H1 (cell line): ENCODE measurements at regions not wholly inside any gene's neighbourhood (a gene's known extent, or its start where the extent isn't known, plus 50 kb on each side); places are given as distances from the start of the nearest gene placed in this dataset.

ENCODE experiments used
- CTCF ChIA-PET: fragments of 300-600 bp; sonication (Branson Sonifier 250); formaldehyde crosslinking; loops from one replicate; lab custom pipeline; 2021; ENCODE audit not compliant: partially characterized antibody; lab: Charles Lee
- POLR2A ChIA-PET: fragments of 300-600 bp; sonication (Branson Sonifier 250); formaldehyde crosslinking; loops from one replicate; lab custom pipeline; 2021; ENCODE audit warnings: inconsistent platforms; ENCODE audit not compliant: partially characterized antibody; lab: Charles Lee
- DNase-seq, 2 experiments: peaks; one replicate each; pipeline versions ENCODE4 v3.0.0 to v3.0.0-alpha.2; 2010 to 2022; ENCODE audit warnings: low spot score in 2 of 2, low read depth in 1 of 2, mixed read lengths in 1 of 2
- FAIRE-seq: peaks from 2 replicates; lab custom pipeline; 2011; peaks lifted over from hg19 to GRCh38; lab: Jason Lieb, UNC
- H2AFZ ChIP-seq: 2 replicates; pipeline ENCODE4 v1.8.1; 2012; ENCODE audit warnings: low read length, inconsistent platforms
- H2AK5ac ChIP-seq: 2 replicates; pipeline ENCODE4 v1.6.1; 2013; ENCODE audit warnings: low read depth, low read length
- H2BK120ac ChIP-seq: replicated peaks from 2 replicates; pipeline ENCODE3; 2013; ENCODE audit warnings: low read depth, low read length, inconsistent platforms
- H2BK12ac ChIP-seq: 2 replicates; pipeline ENCODE4 v1.6.1; 2013; ENCODE audit warnings: low read depth, low read length
- H2BK15ac ChIP-seq: 2 replicates; pipeline ENCODE4 v1.6.1; 2013; ENCODE audit warnings: low read length
- H2BK20ac ChIP-seq: 2 replicates; pipeline ENCODE4 v1.6.1; 2013; ENCODE audit warnings: low read length
- H2BK5ac ChIP-seq: 2 replicates; pipeline ENCODE4 v1.6.1; 2013; ENCODE audit warnings: low read depth, low read length
- H3K14ac ChIP-seq: 2 replicates; pipeline ENCODE4 v1.6.1; 2013; ENCODE audit warnings: inconsistent platforms; ENCODE audit not compliant: insufficient read length
- H3K18ac ChIP-seq: 2 replicates; pipeline ENCODE4 v1.6.1; 2013; ENCODE audit warnings: low read length; ENCODE audit errors: extremely low read depth
- H3K23ac ChIP-seq: 2 replicates; pipeline ENCODE4 v1.6.1; 2013; ENCODE audit warnings: inconsistent platforms; ENCODE audit not compliant: insufficient read length
- H3K23me2 ChIP-seq: 2 replicates; pipeline ENCODE4 v1.6.1; 2013; ENCODE audit warnings: low read depth, low read length
- H3K27ac ChIP-seq: 2 replicates; pipeline ENCODE4 v1.6.1; 2011; ENCODE audit warnings: low read depth, low read length, inconsistent platforms
- H3K27me3 ChIP-seq, 4 experiments: replicated peaks in 1 of 4; 1 replicate in 1 of 4; 2 replicates in 3 of 4; pipeline versions ENCODE4 v1.6.1 to v1.8.1; 2011 to 2013; ENCODE audit warnings: low read length in 3 of 4, mild to moderate bottlenecking in 3 of 4, inconsistent platforms in 2 of 4, mixed read lengths in 2 of 4, moderate library complexity in 1 of 4; ENCODE audit not compliant: control insufficient read depth in 3 of 4, insufficient read depth in 3 of 4; ENCODE audit errors: extremely low read depth in 1 of 4
- H3K36me3 ChIP-seq, 4 experiments: 2 replicates each; pipeline versions ENCODE4 v1.6.1 to v1.8.1; 2011 to 2013; ENCODE audit warnings: mild to moderate bottlenecking in 4 of 4, low read length in 3 of 4, moderate library complexity in 2 of 4, control low read depth in 1 of 4, inconsistent platforms in 1 of 4; ENCODE audit not compliant: insufficient read depth in 4 of 4, control insufficient read depth in 2 of 4
- H3K4ac ChIP-seq: replicated peaks from 2 replicates; pipeline ENCODE3; 2013; ENCODE audit warnings: low read length, low read depth, mixed read lengths, inconsistent platforms; ENCODE audit not compliant: insufficient read length
- H3K4me1 ChIP-seq, 4 experiments: replicated peaks in 1 of 4; 1 replicate in 1 of 4; 2 replicates in 3 of 4; pipeline versions ENCODE4 v1.6.1 to v1.8.1; 2011 to 2013; ENCODE audit warnings: low read length in 3 of 4, inconsistent platforms in 2 of 4, mixed read lengths in 1 of 4; ENCODE audit not compliant: insufficient read depth in 4 of 4, control insufficient read depth in 3 of 4
- H3K4me2 ChIP-seq, 2 experiments: 2 replicates each; pipeline versions ENCODE4 v1.6.1 to v1.8.1; 2011 to 2013; ENCODE audit warnings: low read depth in 2 of 2, low read length in 2 of 2, control low read depth in 1 of 2, inconsistent platforms in 1 of 2, mild to moderate bottlenecking in 1 of 2; ENCODE audit not compliant: insufficient read depth in 1 of 2
- H3K4me3 ChIP-seq, 4 experiments: fragments of 200-600, 300-600 bp in 1 of 4; sonication (generic), shearing (Covaris generic), sonication (Bioruptor Twin) in 1 of 4; 2 replicates each; pipeline versions ENCODE4 v1.5.1 to v1.8.1; 2011 to 2016; ENCODE audit warnings: low read length in 4 of 4, low read depth in 3 of 4, control low read depth in 2 of 4, inconsistent platforms in 2 of 4, mild to moderate bottlenecking in 2 of 4, mixed read lengths in 1 of 4, moderate library complexity in 1 of 4; ENCODE audit not compliant: insufficient read depth in 2 of 4; ENCODE audit errors: extremely low read depth in 1 of 4
- H3K56ac ChIP-seq: replicated peaks from 2 replicates; pipeline ENCODE3; 2013; ENCODE audit warnings: low read depth, mild to moderate bottlenecking, mixed read lengths, low read length, inconsistent platforms; ENCODE audit not compliant: insufficient read length
- H3K79me1 ChIP-seq: 2 replicates; pipeline ENCODE4 v1.6.1; 2013; ENCODE audit warnings: low read depth, low read length, control low read depth
- H3K79me2 ChIP-seq, 2 experiments: 2 replicates each; pipeline versions ENCODE4 v1.6.1 to v1.8.1; 2012 to 2013; ENCODE audit warnings: low read length in 2 of 2, mild to moderate bottlenecking in 2 of 2, inconsistent platforms in 1 of 2; ENCODE audit not compliant: insufficient read depth in 2 of 2, control insufficient read depth in 1 of 2
- H3K9ac ChIP-seq, 4 experiments: replicated peaks in 1 of 4; 1 replicate in 1 of 4; 2 replicates in 3 of 4; pipeline versions ENCODE4 v1.6.1 to v1.8.1; 2011 to 2013; ENCODE audit warnings: low read depth in 3 of 4, low read length in 3 of 4, control low read depth in 2 of 4, mild to moderate bottlenecking in 2 of 4, moderate library complexity in 2 of 4, inconsistent platforms in 1 of 4; ENCODE audit errors: extremely low read depth in 1 of 4
- H3K9me3 ChIP-seq, 2 experiments: 2 replicates each; pipeline versions ENCODE4 v1.6.1 to v1.8.1; 2012 to 2013; ENCODE audit warnings: mild to moderate bottlenecking in 2 of 2, moderate library complexity in 2 of 2, control low read depth in 1 of 2, inconsistent platforms in 1 of 2, low read depth in 1 of 2, low read length in 1 of 2, mixed read lengths in 1 of 2; ENCODE audit not compliant: insufficient read depth in 2 of 2
- H4K20me1 ChIP-seq, 2 experiments: replicated peaks in 1 of 2; 2 replicates each; pipeline versions ENCODE3 to v1.8.1; 2011 to 2013; ENCODE audit warnings: inconsistent platforms in 2 of 2, low read length in 2 of 2, mild to moderate bottlenecking in 1 of 2; ENCODE audit not compliant: insufficient read depth in 2 of 2, control insufficient read depth in 1 of 2
- H4K5ac ChIP-seq: 2 replicates; pipeline ENCODE4 v1.6.1; 2013; ENCODE audit warnings: low read length, low read depth, mixed read lengths, inconsistent platforms; ENCODE audit not compliant: insufficient read length
- H4K8ac ChIP-seq: 2 replicates; pipeline ENCODE4 v1.8.0; 2013; ENCODE audit warnings: mild to moderate bottlenecking, moderate library complexity, low read length, inconsistent platforms; ENCODE audit not compliant: insufficient read depth; ENCODE audit errors: extremely low read depth
- H4K91ac ChIP-seq: replicated peaks from 2 replicates; pipeline ENCODE3; 2013; ENCODE audit warnings: low read length, mixed read lengths, inconsistent platforms; ENCODE audit not compliant: insufficient read length
- PHF8 ChIP-seq: fragments of 200-600 bp; sonication (generic); conservative IDR thresholded peaks from 2 replicates; pipeline ENCODE4 v1.7.1; 2012; ENCODE audit warnings: low read depth, mild to moderate bottlenecking, inconsistent platforms, low read length, moderate library complexity
- WGBS, 2 experiments: shearing (Covaris generic) in 1 of 2; methylation state at CpG; one replicate each; pipeline versions ENCODE4 v1.1.6 to v1.1.7; 2013 to 2015; ENCODE audit warnings: low lambda C conversion rate in 2 of 2, mixed read lengths in 2 of 2, inconsistent platforms in 1 of 2, low coverage in 1 of 2, missing lambda C conversion rate in 1 of 2; ENCODE audit not compliant: insufficient replicate concordance in 2 of 2, insufficient coverage in 1 of 2, insufficient read length in 1 of 2; ENCODE audit errors: extremely low coverage in 1 of 2, missing lambda C conversion rate in 1 of 2; 5-methylcytosine and 5-hydroxymethylcytosine counted together

DNA sequence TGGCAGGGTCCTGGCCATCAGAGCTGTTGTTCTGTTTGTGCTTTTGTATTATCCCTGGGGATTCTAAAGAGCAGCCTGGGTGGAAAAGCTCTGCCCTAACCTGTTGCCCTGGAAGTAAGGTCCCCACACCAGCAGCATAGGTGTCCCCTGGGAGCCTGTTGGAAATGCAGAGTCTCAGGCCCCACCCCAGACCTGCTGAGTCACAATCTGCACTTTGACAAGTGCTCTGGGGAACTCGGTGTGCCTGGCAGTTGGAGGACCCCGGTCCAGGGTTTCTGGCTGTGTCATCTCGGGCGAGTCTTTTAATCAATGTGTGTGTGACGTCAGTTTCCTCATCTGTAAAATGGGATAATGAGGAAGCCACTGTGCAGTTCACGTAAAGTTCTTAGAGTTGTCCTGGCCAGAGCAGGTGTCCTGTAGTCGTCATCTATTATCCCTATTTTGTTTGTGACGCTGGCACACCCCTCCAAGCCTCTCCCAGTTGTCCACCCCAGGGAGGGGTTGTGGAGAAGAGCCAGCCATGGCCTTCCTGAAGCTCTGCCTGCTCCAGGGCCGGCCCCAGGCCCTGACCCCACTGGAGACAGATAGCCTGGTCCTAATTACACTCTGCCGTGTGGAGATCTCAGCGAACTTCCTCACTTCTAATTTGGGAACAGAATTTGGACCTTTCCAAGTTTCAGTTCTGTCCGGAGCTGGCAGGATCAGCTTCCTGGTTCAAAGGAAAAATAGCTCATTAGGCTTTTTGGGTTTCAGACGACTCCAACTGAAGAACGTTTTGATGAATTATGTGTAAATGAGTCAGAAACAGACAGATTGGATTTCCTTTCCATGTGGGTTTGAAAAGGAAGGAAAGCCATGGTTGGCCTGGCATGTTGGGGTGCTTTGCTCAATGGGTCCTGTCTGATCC lies 295.7 kb upstream of the FOXF1 start:
- no peak overlapping the region for H2AK5ac ChIP-seq
- no peak overlapping the region for H3K4me3 ChIP-seq
- no peaks in the 10 kb centered on the region for H4K20me1 ChIP-seq
- peaks cover 0 to 3% of the 10 kb centered on the region in 2 experiments; a peak in 1 of 4 replicates for H3K9me3 ChIP-seq
- no peak overlapping the region for H3K9ac ChIP-seq
- H3K79me1 ChIP-seq: no peaks in the 10 kb centered on the region; the same call in none of the 2 replicates
- 93% methylated on average over 14 of the region's 14 CpGs; no CpG with 5 or more reads in 1 of the 2 experiments for WGBS, 2 experiments
- H3K14ac ChIP-seq: no peak overlapping the region
- ChIA-PET CTCF (interaction anchor here (0.9 to 2.8 kb wide), 5 partner anchors 9 to 304 kb away, joined by 3 to 10 read pairs (median 4); no protein-coding TSS in a partner anchor), POLR2A (no interaction called here)
- no peak overlapping the region for H2BK12ac ChIP-seq
- H2BK20ac ChIP-seq: no peak overlapping the region
- H3K79me2 ChIP-seq: no peaks in the 10 kb centered on the region
- no peak overlapping the region for H3K4me2 ChIP-seq
- H2BK5ac ChIP-seq: 0 out of 2 replicates have a peak overlapping the region, but pooled peaks have one; percentile 44
- H2BK15ac ChIP-seq: no peak overlapping the region
- no peak overlapping the region for H2AFZ ChIP-seq
- H3K36me3 ChIP-seq: no peaks in the 10 kb centered on the region
- no peak for DNase-seq
- H3K4ac ChIP-seq: peak overlapping the region; percentile 44
- no peak overlapping the region for H4K8ac ChIP-seq
- no peaks in the 10 kb centered on the region; a peak in 1 of 7 replicates for H3K27me3 ChIP-seq
- H3K4me1 ChIP-seq: no peaks in the 10 kb centered on the region; a peak in 1 of 7 replicates
- no peak overlapping the region for H2BK120ac ChIP-seq
- H3K56ac ChIP-seq: no peak overlapping the region
- no peaks in the 10 kb centered on the region for H3K23me2 ChIP-seq
- no peak overlapping the region for H4K5ac ChIP-seq
- H3K23ac ChIP-seq: no peak overlapping the region
- FAIRE-seq: no peak
- H3K27ac ChIP-seq: no peak overlapping the region
- no peak overlapping the region for H3K18ac ChIP-seq
- H4K91ac ChIP-seq: peak overlapping the region; percentile 66
- TF ChIP-seq PHF8: no peak
